ENCODE measurements at regions not wholly inside any gene's neighbourhood (a gene's known extent, or its start where the extent isn't known, plus 50 kb on each side); places are given as distances from the start of the nearest gene placed in this dataset.
A peak's percentile ranks its signal among the peaks of the same experiment; 100 is the strongest.

- TF ChIP-seq ZNF646 (CRISPR knock-in tag; IDR thresholded peaks at IDR 0.05) (no peak), DMAP1 (CRISPR knock-in tag; IDR thresholded peaks at IDR 0.05) (no peak), MTF2 (CRISPR knock-in tag; IDR thresholded peaks at IDR 0.05; ENCODE audit: borderline replicate concordance) (no peak), CREBL2 (CRISPR knock-in tag; IDR thresholded peaks at IDR 0.05; ENCODE audit: borderline replicate concordance) (no peak), NFYB (CRISPR knock-in tag; IDR thresholded peaks at IDR 0.05) (no peak)
Observed at GRCh38 chr17:79490530-79490929, 120.3 kb downstream of the RBFOX3 start (continued).

- FAIRE-seq (no peak), ATAC-seq (peak; percentile 28), DNase-seq (ENCODE audit: low spot score) (no peak)
- Histone ChIP-seq H3K27ac (ENCODE audit: extremely low read length, insufficient read depth, low read length) (no peak overlapping the region), H3K79me2 (ENCODE audit: insufficient read depth, low read length) (no peaks in the 10 kb centered on the region), H3K9ac (ENCODE audit: insufficient read depth, low read depth, low read length) (no peak overlapping the region), H3K4me2 (ENCODE audit: low read depth, low read length) (no peak overlapping the region), H3K27me3 (ENCODE audit: control insufficient read depth in 1 of 2, insufficient read depth in 2 of 2, low read length in 2 of 2) (peaks cover 15 to 66% of the 10 kb centered on the region in 2 experiments), H3K4me3 (replicated peaks in 1 of 3; ENCODE audit: insufficient read depth in 1 of 3, low read depth in 2 of 3, low read length in 3 of 3) (no peak overlapping the region), H4K20me1 (ENCODE audit: insufficient read depth, low read length) (no peaks in the 10 kb centered on the region), H3K4me1 (ENCODE audit: insufficient read depth, low read length) (peaks cover 8% of the 10 kb centered on the region), H2AFZ (ENCODE audit: low read length) (no peak overlapping the region), H3K36me3 (replicated peaks in 1 of 2; ENCODE audit: control insufficient read depth in 1 of 2, insufficient read depth in 2 of 2, low read length in 2 of 2) (no peaks in the 10 kb centered on the region), H3K9me3 (ENCODE audit: low read length) (no peaks in the 10 kb centered on the region)
- intact Hi-C loops (cut with micrococcal nuclease; ENCODE audit: unreplicated experiment), result no loop called here
- POLR2A ChIA-PET, result no interaction called here
- 2% methylated on average over 12 of the region's 12 CpGs for WGBS (ENCODE audit: low lambda C conversion rate)
- no TSS peak for BruUV-seq (replicated peaks)
- CTCF ChIA-PET (ENCODE audit: low intra/inter-chr PET ratio, low total read pairs), result no interaction called here
- in situ Hi-C loops (cut with HindIII; ENCODE audit: extremely low pct_ligation_motif_present, low pct_unique_long_range_greater_than_20kb), result no loop called here
- TF ChIP-seq RARA (CRISPR knock-in tag; IDR thresholded peaks at IDR 0.05), result peak; percentile 43; the same call in 1 of the 2 replicates
- no peak for TF ChIP-seq TERF1 (CRISPR knock-in tag; IDR thresholded peaks at IDR 0.05)
- 0 out of 4 replicates have a peak, but pooled peaks of 1 of the 2 experiments have one; percentile 15 for TF ChIP-seq NR2F1 (CRISPR knock-in tag; IDR thresholded peaks at IDR 0.05)
- TF ChIP-seq ZNF652 (CRISPR knock-in tag; IDR thresholded peaks at IDR 0.05; ENCODE audit: borderline replicate concordance, low read depth), result no peak
- 0 out of 2 replicates have a peak, but pooled peaks have one; percentile 30 for TF ChIP-seq TEAD2 (CRISPR knock-in tag; IDR thresholded peaks at IDR 0.05)
- peak; percentile 55; the same call in 1 of the 2 replicates for TF ChIP-seq ZKSCAN1 (IDR thresholded peaks at IDR 0.05; ENCODE audit: low read length)
- TF ChIP-seq PAXIP1 (CRISPR knock-in tag; conservative IDR thresholded peaks at IDR 0.05), result 0 out of 2 replicates have a peak, but pooled peaks have one; percentile 24
Observed at GRCh38 chr17:79487149-79487548, 123.7 kb downstream of the RBFOX3 start.

Measured in HepG2 (cell line).